ENCODE measurements at regions not wholly inside any gene's neighbourhood (a gene's known extent, or its start where the extent isn't known, plus 50 kb on each side); places are given as distances from the start of the nearest gene placed in this dataset.

DNA sequence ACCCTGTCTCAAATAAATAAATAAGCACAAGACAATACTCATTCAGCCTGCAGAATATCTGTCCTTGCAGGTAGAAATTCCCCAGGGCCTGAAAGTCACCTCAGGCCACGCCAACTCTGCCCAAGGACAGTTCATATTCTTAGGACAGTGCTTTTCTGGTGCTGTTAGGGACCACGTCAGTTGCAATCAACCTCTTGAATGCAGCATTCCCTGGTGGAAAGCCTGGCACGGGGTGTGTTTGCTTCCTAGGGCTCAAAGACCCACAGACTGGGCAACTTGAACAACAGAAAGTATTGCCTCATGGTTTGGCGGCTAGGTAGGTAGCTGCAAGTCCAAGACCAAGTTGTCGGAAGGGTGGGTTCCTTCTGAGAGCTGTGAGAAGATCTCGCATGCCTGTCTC is 160.3 kb downstream of the KCTD15 start:
- no peaks in the 10 kb centered on the region for H3K36me3 ChIP-seq (replicated peaks in 1 of 2; ENCODE audit: control insufficient read depth in 1 of 2, insufficient read depth in 2 of 2, low read length in 1 of 2)
- no peak overlapping the region for H2AFZ ChIP-seq (ENCODE audit: low read depth)
- no peaks in the 10 kb centered on the region for H3K27me3 ChIP-seq (ENCODE audit: insufficient read depth)
- H3K79me2 ChIP-seq (ENCODE audit: insufficient read depth), result no peaks in the 10 kb centered on the region
- H3K4me1 ChIP-seq (ENCODE audit: control insufficient read depth in 1 of 2, insufficient read depth in 2 of 2, low read depth in 1 of 2, low read length in 1 of 2), result no peaks in the 10 kb centered on the region
- H3K27ac ChIP-seq (ENCODE audit: low read depth in 2 of 2, low read length in 1 of 2), result no peak overlapping the region
- H4K20me1 ChIP-seq (ENCODE audit: insufficient read depth), result no peaks in the 10 kb centered on the region
- DNase-seq, result no peak
- ChIA-PET POLR2A (no interaction called here), CTCF (no interaction called here)
- H3K4me2 ChIP-seq, result no peak overlapping the region
- no peak for TF ChIP-seq JUND (IDR thresholded peaks at IDR 0.05)
- no peak for TF ChIP-seq CHD2 (IDR thresholded peaks at IDR 0.05; ENCODE audit: low read length, partially characterized antibody)
- TF ChIP-seq, protein P1, sequence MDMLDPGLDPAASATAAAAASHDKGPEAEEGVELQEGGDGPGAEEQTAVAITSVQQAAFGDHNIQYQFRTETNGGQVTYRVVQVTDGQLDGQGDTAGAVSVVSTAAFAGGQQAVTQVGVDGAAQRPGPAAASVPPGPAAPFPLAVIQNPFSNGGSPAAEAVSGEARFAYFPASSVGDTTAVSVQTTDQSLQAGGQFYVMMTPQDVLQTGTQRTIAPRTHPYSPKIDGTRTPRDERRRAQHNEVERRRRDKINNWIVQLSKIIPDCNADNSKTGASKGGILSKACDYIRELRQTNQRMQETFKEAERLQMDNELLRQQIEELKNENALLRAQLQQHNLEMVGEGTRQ (IDR thresholded peaks at IDR 0.05; ENCODE audit: borderline replicate concordance, low read depth, low read length), result no peak
- TF ChIP-seq, protein P2, sequence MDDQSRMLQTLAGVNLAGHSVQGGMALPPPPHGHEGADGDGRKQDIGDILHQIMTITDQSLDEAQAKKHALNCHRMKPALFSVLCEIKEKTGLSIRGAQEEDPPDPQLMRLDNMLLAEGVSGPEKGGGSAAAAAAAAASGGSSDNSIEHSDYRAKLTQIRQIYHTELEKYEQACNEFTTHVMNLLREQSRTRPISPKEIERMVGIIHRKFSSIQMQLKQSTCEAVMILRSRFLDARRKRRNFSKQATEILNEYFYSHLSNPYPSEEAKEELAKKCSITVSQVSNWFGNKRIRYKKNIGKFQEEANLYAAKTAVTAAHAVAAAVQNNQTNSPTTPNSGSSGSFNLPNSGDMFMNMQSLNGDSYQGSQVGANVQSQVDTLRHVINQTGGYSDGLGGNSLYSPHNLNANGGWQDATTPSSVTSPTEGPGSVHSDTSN (IDR thresholded peaks at IDR 0.05), result no peak
- TF ChIP-seq, protein P3, sequence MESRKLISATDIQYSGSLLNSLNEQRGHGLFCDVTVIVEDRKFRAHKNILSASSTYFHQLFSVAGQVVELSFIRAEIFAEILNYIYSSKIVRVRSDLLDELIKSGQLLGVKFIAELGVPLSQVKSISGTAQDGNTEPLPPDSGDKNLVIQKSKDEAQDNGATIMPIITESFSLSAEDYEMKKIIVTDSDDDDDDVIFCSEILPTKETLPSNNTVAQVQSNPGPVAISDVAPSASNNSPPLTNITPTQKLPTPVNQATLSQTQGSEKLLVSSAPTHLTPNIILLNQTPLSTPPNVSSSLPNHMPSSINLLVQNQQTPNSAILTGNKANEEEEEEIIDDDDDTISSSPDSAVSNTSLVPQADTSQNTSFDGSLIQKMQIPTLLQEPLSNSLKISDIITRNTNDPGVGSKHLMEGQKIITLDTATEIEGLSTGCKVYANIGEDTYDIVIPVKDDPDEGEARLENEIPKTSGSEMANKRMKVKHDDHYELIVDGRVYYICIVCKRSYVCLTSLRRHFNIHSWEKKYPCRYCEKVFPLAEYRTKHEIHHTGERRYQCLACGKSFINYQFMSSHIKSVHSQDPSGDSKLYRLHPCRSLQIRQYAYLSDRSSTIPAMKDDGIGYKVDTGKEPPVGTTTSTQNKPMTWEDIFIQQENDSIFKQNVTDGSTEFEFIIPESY (IDR thresholded peaks at IDR 0.05; ENCODE audit: borderline replicate concordance, low read depth), result no peak
- no peak for TF ChIP-seq GABPA (IDR thresholded peaks at IDR 0.05; ENCODE audit: low read depth)
- no peak for TF ChIP-seq FOXJ3 (CRISPR knock-in tag; IDR thresholded peaks at IDR 0.05)
- no peak for TF ChIP-seq SIN3A (IDR thresholded peaks at IDR 0.05; ENCODE audit: borderline replicate concordance, low read depth, low read length)
- TF ChIP-seq, protein P4, sequence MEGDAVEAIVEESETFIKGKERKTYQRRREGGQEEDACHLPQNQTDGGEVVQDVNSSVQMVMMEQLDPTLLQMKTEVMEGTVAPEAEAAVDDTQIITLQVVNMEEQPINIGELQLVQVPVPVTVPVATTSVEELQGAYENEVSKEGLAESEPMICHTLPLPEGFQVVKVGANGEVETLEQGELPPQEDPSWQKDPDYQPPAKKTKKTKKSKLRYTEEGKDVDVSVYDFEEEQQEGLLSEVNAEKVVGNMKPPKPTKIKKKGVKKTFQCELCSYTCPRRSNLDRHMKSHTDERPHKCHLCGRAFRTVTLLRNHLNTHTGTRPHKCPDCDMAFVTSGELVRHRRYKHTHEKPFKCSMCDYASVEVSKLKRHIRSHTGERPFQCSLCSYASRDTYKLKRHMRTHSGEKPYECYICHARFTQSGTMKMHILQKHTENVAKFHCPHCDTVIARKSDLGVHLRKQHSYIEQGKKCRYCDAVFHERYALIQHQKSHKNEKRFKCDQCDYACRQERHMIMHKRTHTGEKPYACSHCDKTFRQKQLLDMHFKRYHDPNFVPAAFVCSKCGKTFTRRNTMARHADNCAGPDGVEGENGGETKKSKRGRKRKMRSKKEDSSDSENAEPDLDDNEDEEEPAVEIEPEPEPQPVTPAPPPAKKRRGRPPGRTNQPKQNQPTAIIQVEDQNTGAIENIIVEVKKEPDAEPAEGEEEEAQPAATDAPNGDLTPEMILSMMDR (IDR thresholded peaks at IDR 0.05), result no peak
- TF ChIP-seq RAD21 (IDR thresholded peaks at IDR 0.05; ENCODE audit: low read length), result no peak
- TF ChIP-seq EP300 (IDR thresholded peaks at IDR 0.05; ENCODE audit: borderline replicate concordance in 1 of 2, low read depth in 1 of 2, low read length in 1 of 2), result no peak
- no peak for TF ChIP-seq TCF12 (IDR thresholded peaks at IDR 0.05)
- no peak for TF ChIP-seq GATA2 (CRISPR knock-in tag; IDR thresholded peaks at IDR 0.05)
- no peak for TF ChIP-seq RCOR1 (IDR thresholded peaks at IDR 0.05; ENCODE audit: low read length)
- TF ChIP-seq RXRA (IDR thresholded peaks at IDR 0.05; ENCODE audit: borderline replicate concordance, low read depth), result no peak
- TF ChIP-seq YY1 (IDR thresholded peaks at IDR 0.05; ENCODE audit: low read depth), result no peak
- no peak for TF ChIP-seq MXI1 (IDR thresholded peaks at IDR 0.05; ENCODE audit: low read depth, low read length)
- no peak for TF ChIP-seq NRF1 (IDR thresholded peaks at IDR 0.05; ENCODE audit: low read depth, low read length)
- TF ChIP-seq, protein P5, sequence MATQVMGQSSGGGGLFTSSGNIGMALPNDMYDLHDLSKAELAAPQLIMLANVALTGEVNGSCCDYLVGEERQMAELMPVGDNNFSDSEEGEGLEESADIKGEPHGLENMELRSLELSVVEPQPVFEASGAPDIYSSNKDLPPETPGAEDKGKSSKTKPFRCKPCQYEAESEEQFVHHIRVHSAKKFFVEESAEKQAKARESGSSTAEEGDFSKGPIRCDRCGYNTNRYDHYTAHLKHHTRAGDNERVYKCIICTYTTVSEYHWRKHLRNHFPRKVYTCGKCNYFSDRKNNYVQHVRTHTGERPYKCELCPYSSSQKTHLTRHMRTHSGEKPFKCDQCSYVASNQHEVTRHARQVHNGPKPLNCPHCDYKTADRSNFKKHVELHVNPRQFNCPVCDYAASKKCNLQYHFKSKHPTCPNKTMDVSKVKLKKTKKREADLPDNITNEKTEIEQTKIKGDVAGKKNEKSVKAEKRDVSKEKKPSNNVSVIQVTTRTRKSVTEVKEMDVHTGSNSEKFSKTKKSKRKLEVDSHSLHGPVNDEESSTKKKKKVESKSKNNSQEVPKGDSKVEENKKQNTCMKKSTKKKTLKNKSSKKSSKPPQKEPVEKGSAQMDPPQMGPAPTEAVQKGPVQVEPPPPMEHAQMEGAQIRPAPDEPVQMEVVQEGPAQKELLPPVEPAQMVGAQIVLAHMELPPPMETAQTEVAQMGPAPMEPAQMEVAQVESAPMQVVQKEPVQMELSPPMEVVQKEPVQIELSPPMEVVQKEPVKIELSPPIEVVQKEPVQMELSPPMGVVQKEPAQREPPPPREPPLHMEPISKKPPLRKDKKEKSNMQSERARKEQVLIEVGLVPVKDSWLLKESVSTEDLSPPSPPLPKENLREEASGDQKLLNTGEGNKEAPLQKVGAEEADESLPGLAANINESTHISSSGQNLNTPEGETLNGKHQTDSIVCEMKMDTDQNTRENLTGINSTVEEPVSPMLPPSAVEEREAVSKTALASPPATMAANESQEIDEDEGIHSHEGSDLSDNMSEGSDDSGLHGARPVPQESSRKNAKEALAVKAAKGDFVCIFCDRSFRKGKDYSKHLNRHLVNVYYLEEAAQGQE (IDR thresholded peaks at IDR 0.05; ENCODE audit: low read depth, low read length), result no peak
- no peak for TF ChIP-seq NFIC (IDR thresholded peaks at IDR 0.05; ENCODE audit: borderline replicate concordance)
- no peaks in the 10 kb centered on the region for H3K9me3 ChIP-seq
- H3K9ac ChIP-seq, result no peak overlapping the region
- no peaks in the 10 kb centered on the region for H3F3A ChIP-seq (replicated peaks; ENCODE audit: insufficient read depth)
- WGBS (ENCODE audit: low lambda C conversion rate), result 2% methylated on average over 6 of the region's 6 CpGs
- no peaks in the 10 kb centered on the region for H3K9me2 ChIP-seq
- no peak overlapping the region for H3K4me3 ChIP-seq (ENCODE audit: low read depth in 2 of 2, low read length in 1 of 2)

All from SK-N-SH (cell line).